ENCODE measurements at regions not wholly inside any gene's neighbourhood (a gene's known extent, or its start where the extent isn't known, plus 50 kb on each side); places are given as distances from the start of the nearest gene placed in this dataset.

- no peak for TF ChIP-seq CTCF (IDR thresholded peaks at IDR 0.05; ENCODE audit: borderline replicate concordance, extremely low read depth, low read length, poor library complexity, severe bottlenecking)
- Histone ChIP-seq H3K36me3 (ENCODE audit: insufficient read depth, low read length) (no peaks in the 10 kb centered on the region), H3K4me3 (ENCODE audit: low read depth in 1 of 2, low read length in 2 of 2) (no peak overlapping the region), H3K27ac (ENCODE audit: low read length) (no peak overlapping the region), H3K9ac (ENCODE audit: low read depth, low read length) (no peak overlapping the region), H3K4me2 (ENCODE audit: insufficient read depth, low read length) (no peak overlapping the region), H3K9me3 (ENCODE audit: insufficient read depth, low read length, severe bottlenecking) (peaks cover 3% of the 10 kb centered on the region), H3K27me3 (ENCODE audit: insufficient read depth, low read length, poor library complexity) (no peaks in the 10 kb centered on the region), H4K20me1 (ENCODE audit: insufficient read depth, low read length) (no peaks in the 10 kb centered on the region), H2AFZ (ENCODE audit: low read depth, low read length) (no peak overlapping the region), H3K4me1 (ENCODE audit: insufficient read depth, low read length) (no peaks in the 10 kb centered on the region), H3K79me2 (ENCODE audit: insufficient read depth, low read length) (no peaks in the 10 kb centered on the region)
- DNase-seq (no peak), ATAC-seq (ENCODE audit: insufficient read depth, low read depth) (no peak)
Observed at GRCh38 chr2:77808599-77808998, 286.4 kb upstream of the LRRTM4 start.

GRCh38 chr2:77813599-77813998 is 291.4 kb upstream of the LRRTM4 start:
- H3K27ac ChIP-seq (ENCODE audit: low read length) = no peak overlapping the region
- H3K4me2 ChIP-seq (ENCODE audit: insufficient read depth, low read length) = no peak overlapping the region
- TF ChIP-seq EZH2 (IDR thresholded peaks at IDR 0.05; ENCODE audit: borderline replicate concordance, low read depth, low read length, severe bottlenecking) (no peak), CTCF (IDR thresholded peaks at IDR 0.05; ENCODE audit: borderline replicate concordance, extremely low read depth, low read length, poor library complexity, severe bottlenecking) (no peak)
- H2AFZ ChIP-seq (ENCODE audit: low read depth, low read length) = no peak overlapping the region
- H3K79me2 ChIP-seq (ENCODE audit: insufficient read depth, low read length) = no peaks in the 10 kb centered on the region
- no peaks in the 10 kb centered on the region for H3K36me3 ChIP-seq (ENCODE audit: insufficient read depth, low read length)
- no peaks in the 10 kb centered on the region for H4K20me1 ChIP-seq (ENCODE audit: insufficient read depth, low read length)
- H3K4me1 ChIP-seq (ENCODE audit: insufficient read depth, low read length) = no peaks in the 10 kb centered on the region
- H3K9ac ChIP-seq (ENCODE audit: low read depth, low read length) = no peak overlapping the region
- H3K27me3 ChIP-seq (ENCODE audit: insufficient read depth, low read length, poor library complexity) = no peaks in the 10 kb centered on the region
- H3K9me3 ChIP-seq (ENCODE audit: insufficient read depth, low read length, severe bottlenecking) = no peaks in the 10 kb centered on the region
- DNase-seq = no peak
- H3K4me3 ChIP-seq (ENCODE audit: low read depth in 1 of 2, low read length in 2 of 2) = no peak overlapping the region
- ATAC-seq (ENCODE audit: insufficient read depth, low read depth) = no peak

GRCh38 chr2:77816618-77817017 is 294.4 kb upstream of the LRRTM4 start:
- TF ChIP-seq EZH2 (IDR thresholded peaks at IDR 0.05; ENCODE audit: borderline replicate concordance, low read depth, low read length, severe bottlenecking) = no peak
- no peak for TF ChIP-seq CTCF (IDR thresholded peaks at IDR 0.05; ENCODE audit: borderline replicate concordance, extremely low read depth, low read length, poor library complexity, severe bottlenecking)
- DNase-seq (no peak), ATAC-seq (ENCODE audit: insufficient read depth, low read depth) (no peak)
- no peak overlapping the region for H3K4me3 ChIP-seq (ENCODE audit: low read depth in 1 of 2, low read length in 2 of 2)
- no peaks in the 10 kb centered on the region for H3K9me3 ChIP-seq (ENCODE audit: insufficient read depth, low read length, severe bottlenecking)
- no peaks in the 10 kb centered on the region for H3K27me3 ChIP-seq (ENCODE audit: insufficient read depth, low read length, poor library complexity)
- H2AFZ ChIP-seq (ENCODE audit: low read depth, low read length) = no peak overlapping the region
- H3K9ac ChIP-seq (ENCODE audit: low read depth, low read length) = no peak overlapping the region
- H4K20me1 ChIP-seq (ENCODE audit: insufficient read depth, low read length) = no peaks in the 10 kb centered on the region
- no peak overlapping the region for H3K4me2 ChIP-seq (ENCODE audit: insufficient read depth, low read length)
- no peak overlapping the region for H3K27ac ChIP-seq (ENCODE audit: low read length)
- no peaks in the 10 kb centered on the region for H3K4me1 ChIP-seq (ENCODE audit: insufficient read depth, low read length)
- no peaks in the 10 kb centered on the region for H3K79me2 ChIP-seq (ENCODE audit: insufficient read depth, low read length)
- no peaks in the 10 kb centered on the region for H3K36me3 ChIP-seq (ENCODE audit: insufficient read depth, low read length)

GRCh38 chr2:77818186-77818585 is 296.0 kb upstream of the LRRTM4 start:
- no peak overlapping the region for H2AFZ ChIP-seq (ENCODE audit: low read depth, low read length)
- no peak overlapping the region for H3K9ac ChIP-seq (ENCODE audit: low read depth, low read length)
- H3K4me3 ChIP-seq (ENCODE audit: low read depth in 1 of 2, low read length in 2 of 2) = no peak overlapping the region
- H3K4me2 ChIP-seq (ENCODE audit: insufficient read depth, low read length) = no peak overlapping the region
- DNase-seq (no peak), ATAC-seq (ENCODE audit: insufficient read depth, low read depth) (no peak)
- no peak overlapping the region for H3K27ac ChIP-seq (ENCODE audit: low read length)
- H3K9me3 ChIP-seq (ENCODE audit: insufficient read depth, low read length, severe bottlenecking) = no peaks in the 10 kb centered on the region
- H4K20me1 ChIP-seq (ENCODE audit: insufficient read depth, low read length) = no peaks in the 10 kb centered on the region
- no peaks in the 10 kb centered on the region for H3K36me3 ChIP-seq (ENCODE audit: insufficient read depth, low read length)
- TF ChIP-seq EZH2 (IDR thresholded peaks at IDR 0.05; ENCODE audit: borderline replicate concordance, low read depth, low read length, severe bottlenecking) (no peak), CTCF (IDR thresholded peaks at IDR 0.05; ENCODE audit: borderline replicate concordance, extremely low read depth, low read length, poor library complexity, severe bottlenecking) (no peak)
- H3K27me3 ChIP-seq (ENCODE audit: insufficient read depth, low read length, poor library complexity) = no peaks in the 10 kb centered on the region
- H3K4me1 ChIP-seq (ENCODE audit: insufficient read depth, low read length) = no peaks in the 10 kb centered on the region
- no peaks in the 10 kb centered on the region for H3K79me2 ChIP-seq (ENCODE audit: insufficient read depth, low read length)

Measured in DND-41 (cell line).